ENCODE measurements at regions not wholly inside any gene's neighbourhood (a gene's known extent, or its start where the extent isn't known, plus 50 kb on each side); places are given as distances from the start of the nearest gene placed in this dataset.

- CTCF ChIA-PET: interaction anchor here (0.7 to 8.3 kb wide), 5 partner anchors 111 to 1413 kb away, joined by 3 to 211 read pairs (median 19); no protein-coding TSS in a partner anchor
- peaks cover 13% of the 10 kb centered on the region for H3K4me1 ChIP-seq (ENCODE audit: control insufficient read depth, extremely low read depth, insufficient read depth, low read length)
- H3K4me3 ChIP-seq (replicated peaks in 1 of 3; ENCODE audit: insufficient read depth in 1 of 3, low read depth in 1 of 3, low read length in 3 of 3): no peak overlapping the region
- H2AFZ ChIP-seq (ENCODE audit: low read depth, low read length): peak overlapping the region; percentile 50
- peak; percentile 71 for DNase-seq (ENCODE audit: low read depth, low spot score)
- no peak for TF ChIP-seq JUN (IDR thresholded peaks at IDR 0.05; ENCODE audit: borderline replicate concordance, insufficient read depth, insufficient read length, low read depth)
- TF ChIP-seq FOS (IDR thresholded peaks at IDR 0.05; ENCODE audit: borderline replicate concordance, insufficient read depth, low read length): no peak
- TF ChIP-seq MYC (IDR thresholded peaks at IDR 0.05; ENCODE audit: low read depth, low read length): no peak
- TF ChIP-seq GATA2 (IDR thresholded peaks at IDR 0.05; ENCODE audit: insufficient read depth, insufficient read length, low read depth, low read length): no peak
- no peak for TF ChIP-seq POLR2AphosphoS5 (IDR thresholded peaks at IDR 0.05; ENCODE audit: insufficient read depth, low read depth, low read length)
- TF ChIP-seq, protein P1, sequence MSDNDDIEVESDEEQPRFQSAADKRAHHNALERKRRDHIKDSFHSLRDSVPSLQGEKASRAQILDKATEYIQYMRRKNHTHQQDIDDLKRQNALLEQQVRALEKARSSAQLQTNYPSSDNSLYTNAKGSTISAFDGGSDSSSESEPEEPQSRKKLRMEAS (IDR thresholded peaks at IDR 0.05; ENCODE audit: insufficient read depth, insufficient read length): no peak
- TF ChIP-seq POLR2A (IDR thresholded peaks at IDR 0.05; ENCODE audit: low read depth, low read length): no peak
- no peak for TF ChIP-seq CTCF (IDR thresholded peaks at IDR 0.05; ENCODE audit: extremely low read depth in 1 of 2, insufficient read depth in 1 of 2, low read depth in 1 of 2, low read length in 2 of 2)
- dilution Hi-C loops (cut with MboI; ENCODE audit: extremely low pct_ligation_motif_present, low sequenced_read_pairs) (no loop called here), intact Hi-C loops (cut with micrococcal nuclease) (loop anchor here (5.0 kb wide), 2 partner anchors 260 to 985 kb away; no protein-coding TSS in a partner anchor)
- H3K9me1 ChIP-seq (replicated peaks; ENCODE audit: control insufficient read depth, extremely low read depth, insufficient read depth, low read length): no peaks in the 10 kb centered on the region
- no peaks in the 10 kb centered on the region for H3K9me3 ChIP-seq (replicated peaks; ENCODE audit: control insufficient read depth, insufficient read depth, low read length)
- no peak overlapping the region for H3K27ac ChIP-seq (ENCODE audit: insufficient read depth, low read depth, low read length)
- POLR2A ChIA-PET: interaction anchor here (1.0 kb wide), 1 partner anchor 189 kb away, joined by 3 read pairs; no protein-coding TSS in a partner anchor
- H3K36me3 ChIP-seq (ENCODE audit: control insufficient read depth in 2 of 2, extremely low read depth in 1 of 2, insufficient read depth in 2 of 2, low read length in 2 of 2): no peaks in the 10 kb centered on the region
- H3K9ac ChIP-seq (replicated peaks; ENCODE audit: extremely low read depth, insufficient read depth, low read length): no peak overlapping the region
- FAIRE-seq: no peak
- no peak overlapping the region for H3K4me2 ChIP-seq (ENCODE audit: insufficient read depth, low read length)
- BruUV-seq (replicated peaks): no TSS peak
- no peaks in the 10 kb centered on the region for H3K79me2 ChIP-seq (ENCODE audit: control insufficient read depth, insufficient read depth, low read length)
- no peaks in the 10 kb centered on the region for H4K20me1 ChIP-seq (replicated peaks; ENCODE audit: control insufficient read depth, extremely low read depth, insufficient read depth, low read length)
- H3K27me3 ChIP-seq (ENCODE audit: control insufficient read depth in 2 of 2, insufficient read depth in 2 of 2, low read length in 2 of 2): no peaks in the 10 kb centered on the region
These were observed 220.3 kb downstream of the C1D start for GRCh38 chr2:67842375-67842959.
